PC-3 (cell line): ENCODE measurements at regions not wholly inside any gene's neighbourhood (a gene's known extent, or its start where the extent isn't known, plus 50 kb on each side); places are given as distances from the start of the nearest gene placed in this dataset.

ENCODE experiments used
- ATAC-seq: fragments of 200-7000 bp; cut with Tn5 transposase; 2 replicates; pipeline ENCODE4 v1.9.1; 2020; ENCODE audit warnings: mild to moderate bottlenecking, moderate library complexity
- BruUV-seq: library from RNA; stranded (reverse); fragments of 400-500 nt; replicated peaks from 2 replicates; lab custom pipeline; 2021; lab: Mats Ljungman, UMichigan
- CTCF ChIA-PET: fragments of 300-600 bp; sonication (Branson Sonifier 250); formaldehyde crosslinking; loops from one replicate; lab custom pipeline; 2022; ENCODE audit warnings: antibody characterized with exemption; lab: Charles Lee
- POLR2A ChIA-PET: fragments of 300-600 bp; sonication (Branson Sonifier 250); formaldehyde crosslinking; loops from one replicate; lab custom pipeline; 2022; ENCODE audit warnings: antibody characterized with exemption; ENCODE audit not compliant: unreplicated experiment; lab: Charles Lee
- DNase-seq: peaks from one replicate; pipeline ENCODE4 v3.0.0-alpha.2; 2015
- H2AFZ ChIP-seq: fragments of 300-600 bp; sonication (generic); 2 replicates; pipeline ENCODE4 v1.6.0; 2016; ENCODE audit warnings: antibody characterized with exemption, low read length
- H3F3A ChIP-seq: fragments of 300-600 bp; sonication (generic); one replicate; pipeline ENCODE4 v1.6.0; 2017; ENCODE audit warnings: antibody characterized with exemption, low read length, control low read depth, mild to moderate bottlenecking; ENCODE audit not compliant: unreplicated experiment
- H3K27ac ChIP-seq: fragments of 300-600 bp; sonication (generic); 2 replicates; pipeline ENCODE4 v1.5.1; 2016; ENCODE audit warnings: mild to moderate bottlenecking, low read length
- H3K27me3 ChIP-seq: fragments of 300-600 bp; sonication (generic); 2 replicates; pipeline ENCODE4 v1.6.1; 2016; ENCODE audit warnings: low read length, mixed read lengths
- H3K36me3 ChIP-seq: fragments of 300-600 bp; sonication (generic); 2 replicates; pipeline ENCODE4 v1.6.1; 2016; ENCODE audit warnings: low read depth, mixed run types, low read length, mixed read lengths
- H3K4me1 ChIP-seq: fragments of 300-600 bp; sonication (generic); 2 replicates; pipeline ENCODE4 v1.5.1; 2016; ENCODE audit warnings: low read length; ENCODE audit not compliant: insufficient read depth
- H3K4me2 ChIP-seq: fragments of 300-600 bp; sonication (generic); 2 replicates; pipeline ENCODE4 v1.6.0; 2016; ENCODE audit warnings: low read length
- H3K4me3 ChIP-seq: fragments of 300-600 bp; sonication (generic); 2 replicates; pipeline ENCODE4 v1.5.1; 2016; ENCODE audit warnings: mild to moderate bottlenecking, low read length, mixed read lengths
- H3K79me2 ChIP-seq: fragments of 300-600 bp; sonication (generic); 2 replicates; pipeline ENCODE4 v1.6.1; 2017; ENCODE audit warnings: low read length, mixed read lengths
- H3K9ac ChIP-seq: fragments of 300-600 bp; sonication (generic); 2 replicates; pipeline ENCODE4 v1.6.0; 2016; ENCODE audit warnings: mild to moderate bottlenecking, low read length
- H3K9me2 ChIP-seq: fragments of 300-600 bp; sonication (generic); replicated peaks from 2 replicates; pipeline ENCODE4 v1.6.1; 2016; ENCODE audit warnings: mixed run types, low read length, mixed read lengths
- H3K9me3 ChIP-seq: fragments of 300-600 bp; sonication (generic); 2 replicates; pipeline ENCODE4 v1.6.1; 2016; ENCODE audit warnings: low read length, mixed read lengths
- H4K20me1 ChIP-seq: fragments of 300-600 bp; sonication (generic); 2 replicates; pipeline ENCODE4 v1.6.1; 2016; ENCODE audit warnings: low read length, mixed read lengths
- EZH2 ChIP-seq: fragments of 300-600 bp; sonication (generic); IDR thresholded peaks from one replicate; pipeline ENCODE4 v1.6.1; 2017; ENCODE audit warnings: antibody characterized with exemption, mild to moderate bottlenecking, low read length; ENCODE audit not compliant: unreplicated experiment
- EZH2phosphoT487 ChIP-seq: fragments of 300-600 bp; sonication (generic); IDR thresholded peaks from 2 replicates; pipeline ENCODE4 v1.6.1; 2018; ENCODE audit warnings: mild to moderate bottlenecking, antibody characterized with exemption, low read length, borderline replicate concordance
- intact Hi-C: fragments of 100-400 bp; cut with micrococcal nuclease; formaldehyde crosslinking; loops from 2 replicates; pipeline ENCODE4 v1.9.0; 2023
- TF ChIP-seq, protein P1 (sequence below): fragments of 300-600 bp; sonication (generic); conservative IDR thresholded peaks from 2 replicates; pipeline ENCODE4 v1.5.1; 2017; ENCODE audit warnings: antibody characterized with exemption, low read depth, mild to moderate bottlenecking, low read length

DNA sequence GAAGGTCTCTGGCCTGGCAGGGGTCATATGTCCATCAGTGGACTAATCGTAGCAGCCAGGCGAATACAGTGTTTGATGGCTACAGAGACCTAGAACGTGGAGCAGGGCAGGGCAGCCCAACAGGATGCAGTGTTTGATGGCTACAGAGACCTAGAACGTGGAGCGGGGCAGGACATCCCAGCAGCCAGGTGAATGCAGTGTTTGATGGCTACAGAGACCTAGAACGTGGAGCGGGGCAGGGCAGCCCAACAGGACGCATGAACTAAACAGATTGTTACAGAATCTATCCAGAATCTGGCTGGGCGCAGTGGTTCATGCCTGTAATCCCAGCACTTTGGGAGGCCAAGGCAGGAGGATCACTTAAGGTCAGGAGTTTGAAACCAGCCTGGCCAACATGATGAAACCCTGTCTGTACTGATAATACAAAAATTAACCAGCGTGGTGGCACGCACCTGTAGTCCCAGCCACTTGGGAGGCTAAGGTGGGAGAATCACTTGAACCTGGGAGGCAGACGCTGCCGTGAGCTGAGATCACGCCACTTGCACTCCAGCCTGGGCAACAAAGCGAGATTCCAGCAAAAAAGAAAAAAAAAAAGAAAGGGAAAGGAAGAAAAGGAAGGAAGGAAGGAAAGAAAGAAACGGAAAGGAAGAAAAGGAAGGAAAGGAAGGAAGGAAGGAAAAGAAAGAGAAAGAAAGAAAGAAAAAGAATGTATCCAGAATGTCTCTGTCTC is 65.2 kb upstream of the RPH3AL start:
- ChIA-PET POLR2A (no interaction called here), CTCF (no interaction called here)
- no TSS peak for BruUV-seq
- Histone ChIP-seq H4K20me1 (no peaks in the 10 kb centered on the region), H3K4me1 (no peaks in the 10 kb centered on the region), H2AFZ (no peak overlapping the region), H3K9me3 (no peaks in the 10 kb centered on the region), H3K9me2 (no peaks in the 10 kb centered on the region), H3K4me3 (no peak overlapping the region), H3K27me3 (no peaks in the 10 kb centered on the region), H3K27ac (no peak overlapping the region), H3K36me3 (no peaks in the 10 kb centered on the region), H3K4me2 (no peak overlapping the region), H3K9ac (no peak overlapping the region), H3K79me2 (no peaks in the 10 kb centered on the region), H3F3A (no peaks in the 10 kb centered on the region)
- intact Hi-C loops, result no loop called here
- TF ChIP-seq EZH2phosphoT487 (no peak), EZH2 (no peak)
- TF ChIP-seq, protein P1, sequence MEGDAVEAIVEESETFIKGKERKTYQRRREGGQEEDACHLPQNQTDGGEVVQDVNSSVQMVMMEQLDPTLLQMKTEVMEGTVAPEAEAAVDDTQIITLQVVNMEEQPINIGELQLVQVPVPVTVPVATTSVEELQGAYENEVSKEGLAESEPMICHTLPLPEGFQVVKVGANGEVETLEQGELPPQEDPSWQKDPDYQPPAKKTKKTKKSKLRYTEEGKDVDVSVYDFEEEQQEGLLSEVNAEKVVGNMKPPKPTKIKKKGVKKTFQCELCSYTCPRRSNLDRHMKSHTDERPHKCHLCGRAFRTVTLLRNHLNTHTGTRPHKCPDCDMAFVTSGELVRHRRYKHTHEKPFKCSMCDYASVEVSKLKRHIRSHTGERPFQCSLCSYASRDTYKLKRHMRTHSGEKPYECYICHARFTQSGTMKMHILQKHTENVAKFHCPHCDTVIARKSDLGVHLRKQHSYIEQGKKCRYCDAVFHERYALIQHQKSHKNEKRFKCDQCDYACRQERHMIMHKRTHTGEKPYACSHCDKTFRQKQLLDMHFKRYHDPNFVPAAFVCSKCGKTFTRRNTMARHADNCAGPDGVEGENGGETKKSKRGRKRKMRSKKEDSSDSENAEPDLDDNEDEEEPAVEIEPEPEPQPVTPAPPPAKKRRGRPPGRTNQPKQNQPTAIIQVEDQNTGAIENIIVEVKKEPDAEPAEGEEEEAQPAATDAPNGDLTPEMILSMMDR, result no peak
- no peak for DNase-seq
- no peak for ATAC-seq

DNA sequence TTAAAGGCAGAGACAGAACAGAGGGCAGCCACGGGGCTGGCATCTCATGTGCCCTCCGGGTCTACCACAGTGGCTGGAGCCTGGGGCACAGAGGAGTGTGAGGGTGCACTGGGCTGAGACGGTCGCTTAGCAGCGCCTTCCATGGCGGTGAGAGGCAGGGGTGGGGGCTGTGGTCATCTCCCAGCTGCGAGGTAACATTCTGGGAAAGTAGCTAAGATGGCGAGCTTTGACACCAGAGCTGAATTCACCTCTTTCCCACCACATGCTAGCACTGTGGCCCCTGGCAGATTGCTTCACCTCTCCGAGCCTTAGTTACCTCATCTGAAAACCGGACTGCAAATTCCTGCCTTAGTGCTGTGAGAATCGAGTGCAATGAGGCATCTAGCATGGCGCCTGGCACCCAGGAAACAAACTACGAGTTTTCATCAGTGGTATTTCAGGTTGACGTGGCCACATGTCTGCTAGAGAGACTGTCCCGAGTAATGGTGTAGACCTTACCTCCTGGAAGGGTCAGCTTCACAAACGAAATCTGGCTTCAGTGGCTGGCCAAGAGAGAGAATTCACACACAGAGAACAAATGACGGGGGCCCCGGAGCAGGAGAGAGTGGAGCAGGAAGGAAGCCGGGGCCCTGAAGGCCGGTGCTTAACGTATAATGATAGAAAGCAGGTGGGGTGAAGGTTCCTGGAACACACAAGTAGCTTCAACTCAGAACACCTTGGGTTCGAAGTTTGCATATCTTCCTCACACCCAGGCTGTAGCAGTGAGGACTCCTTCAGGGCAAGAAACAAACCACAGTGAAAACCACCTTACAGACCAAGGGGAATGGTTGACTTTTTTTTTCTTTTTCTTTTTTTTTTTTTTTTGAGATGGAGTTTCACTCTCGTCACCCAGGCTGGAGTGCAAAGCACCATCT is 63.9 kb upstream of the RPH3AL start:
- Histone ChIP-seq H3K4me3 (no peak overlapping the region), H3K36me3 (no peaks in the 10 kb centered on the region), H3K27ac (no peak overlapping the region), H3F3A (no peaks in the 10 kb centered on the region), H3K27me3 (no peaks in the 10 kb centered on the region), H3K9me2 (no peaks in the 10 kb centered on the region), H3K4me1 (no peaks in the 10 kb centered on the region), H4K20me1 (no peaks in the 10 kb centered on the region), H3K79me2 (no peaks in the 10 kb centered on the region), H3K9me3 (no peaks in the 10 kb centered on the region), H3K9ac (no peak overlapping the region), H2AFZ (no peak overlapping the region), H3K4me2 (no peak overlapping the region)
- ChIA-PET POLR2A (no interaction called here), CTCF (no interaction called here)
- ATAC-seq (no peak), DNase-seq (no peak)
- BruUV-seq, result no TSS peak
- intact Hi-C loops, result no loop called here
- TF ChIP-seq EZH2, result no peak
- TF ChIP-seq EZH2phosphoT487, result no peak
- TF ChIP-seq, protein P1, result no peak
